Cerebellar cortex (tissue), 1 donor: ENCODE measurements at regions not wholly inside any gene's neighbourhood (a gene's known extent, or its start where the extent isn't known, plus 50 kb on each side); places are given as distances from the start of the nearest gene placed in this dataset.

Experiments
- DNase-seq: peaks from one replicate; pipeline ENCODE4 v3.0.0-alpha.2; 2015; ENCODE audit warnings: low spot score

- no peak for DNase-seq
Observed at GRCh38 chr4:125062115-125063050, 252.4 kb upstream of the FAT4 start.

GRCh38 chr4:125060376-125060775 lies 254.4 kb upstream of the FAT4 start:
- DNase-seq, result no peak

- no peak for DNase-seq
Observed at GRCh38 chr4:125049711-125050110, 265.0 kb upstream of the FAT4 start.

GRCh38 chr4:125045311-125045710 lies 269.4 kb upstream of the FAT4 start:
- DNase-seq, result no peak

- no peak for DNase-seq
Observed at GRCh38 chr4:125044886-125045285, 269.9 kb upstream of the FAT4 start.

GRCh38 chr4:125043486-125043885 lies 271.3 kb upstream of the FAT4 start:
- no peak for DNase-seq

- DNase-seq, result no peak
Observed at GRCh38 chr4:125042041-125042440, 272.7 kb upstream of the FAT4 start.

GRCh38 chr4:125041372-125041930 lies 273.3 kb upstream of the FAT4 start:
- DNase-seq, result no peak

GRCh38 chr4:125039550-125039949 lies 275.2 kb upstream of the FAT4 start:
- no peak for DNase-seq

- no peak for DNase-seq
Observed at GRCh38 chr4:125022855-125023501, 291.8 kb upstream of the FAT4 start.

GRCh38 chr4:125021189-125021588 lies 293.6 kb upstream of the FAT4 start:
- no peak for DNase-seq

GRCh38 chr4:125020089-125021034 lies 294.4 kb upstream of the FAT4 start:
- no peak for DNase-seq

- no peak for DNase-seq
Observed at GRCh38 chr4:125016892-125017299, 297.9 kb upstream of the FAT4 start.

- DNase-seq, result no peak
Observed at GRCh38 chr4:125013891-125014290, 300.9 kb upstream of the FAT4 start.

GRCh38 chr4:125011646-125012045 lies 299.1 kb upstream of the ANKRD50 start:
- DNase-seq, result no peak

- DNase-seq, result no peak
Observed at GRCh38 chr4:125010796-125011503, 298.4 kb upstream of the ANKRD50 start.

GRCh38 chr4:125008676-125009075 lies 296.1 kb upstream of the ANKRD50 start:
- no peak for DNase-seq

- DNase-seq, result no peak
Observed at GRCh38 chr4:125004676-125005075, 292.1 kb upstream of the ANKRD50 start.

- no peak for DNase-seq
Observed at GRCh38 chr4:125003840-125004239, 291.3 kb upstream of the ANKRD50 start.

GRCh38 chr4:124997991-124998390 lies 285.5 kb upstream of the ANKRD50 start:
- no peak for DNase-seq

GRCh38 chr4:124997124-124997523 lies 284.6 kb upstream of the ANKRD50 start:
- no peak for DNase-seq
